Fibroblast of lung (primary cell): ENCODE measurements at regions not wholly inside any gene's neighbourhood (a gene's known extent, or its start where the extent isn't known, plus 50 kb on each side); places are given as distances from the start of the nearest gene placed in this dataset.

Source experiments
- CTCF ChIP-seq, 2 donors: IDR thresholded peaks in 1 of 2; conservative IDR thresholded peaks in 1 of 2; 1 replicate in 1 of 2; 2 replicates in 1 of 2; pipeline ENCODE4 v1.5.1; 2011 to 2012; ENCODE audit warnings: low read length in 2 of 2, control low read depth in 1 of 2, inconsistent platforms in 1 of 2, low read depth in 1 of 2, mild to moderate bottlenecking in 1 of 2
- EZH2 ChIP-seq: IDR thresholded peaks from 2 replicates; pipeline ENCODE4 v1.5.1; 2012; ENCODE audit warnings: low read length, control low read depth, mild to moderate bottlenecking; ENCODE audit errors: missing control alignments

- TF ChIP-seq EZH2: no peak
- no peak for TF ChIP-seq CTCF (conservative IDR thresholded peaks at IDR 0.05 in 1 of 2, IDR thresholded peaks at IDR 0.05 in 1 of 2; ENCODE audit: low read depth in 1 of 2, low read length in 2 of 2)
Observed at GRCh38 chr3:15927969-15928368, 130.2 kb upstream of the ANKRD28 start.
